BJ (cell line): ENCODE measurements at regions not wholly inside any gene's neighbourhood (a gene's known extent, or its start where the extent isn't known, plus 50 kb on each side); places are given as distances from the start of the nearest gene placed in this dataset.

ENCODE experiments used
- CTCF ChIA-PET: fragments of 350-600 bp; formaldehyde crosslinking; extraction: SDS; loops from one replicate; lab custom pipeline; 2021; ENCODE audit warnings: antibody characterized with exemption, inconsistent platforms; lab: Yijun Ruan, JAX
- POLR2A ChIA-PET: fragments of 300-600 bp; sonication (Branson Sonifier 250); formaldehyde crosslinking; extraction: SDS; loops from one replicate; lab custom pipeline; 2021; ENCODE audit warnings: antibody characterized with exemption; lab: Charles Lee
- DNase-seq: peaks from one replicate; pipeline ENCODE4 v3.0.0-alpha.2; 2011; ENCODE audit warnings: low read depth
- H3K27me3 ChIP-seq: 2 replicates; pipeline ENCODE4 v1.6.0; 2011; ENCODE audit warnings: low read length; ENCODE audit not compliant: control insufficient read depth, insufficient read depth
- H3K36me3 ChIP-seq: 2 replicates; pipeline ENCODE4 v1.5.1; 2011; ENCODE audit warnings: low read length; ENCODE audit not compliant: control insufficient read depth, insufficient read depth
- H3K4me3 ChIP-seq: 2 replicates; pipeline ENCODE4 v1.5.1; 2011; ENCODE audit warnings: low read depth, mild to moderate bottlenecking, control low read depth, low read length
- CTCF ChIP-seq: IDR thresholded peaks from 2 replicates; pipeline ENCODE4 v1.5.1; 2011; ENCODE audit warnings: low read depth, mild to moderate bottlenecking, control low read depth, inconsistent platforms, low read length, moderate library complexity; ENCODE audit not compliant: insufficient read depth

GRCh38 chr4:138869631-138870030 lies 145.9 kb upstream of the NOCT start:
- no peak for DNase-seq
- Histone ChIP-seq H3K4me3 (no peak overlapping the region), H3K27me3 (peaks cover 14% of the 10 kb centered on the region), H3K36me3 (no peaks in the 10 kb centered on the region)
- ChIA-PET POLR2A (interaction anchor here (0.7 kb wide), 1 partner anchor 8 kb away, joined by 27 read pairs; no protein-coding TSS in a partner anchor), CTCF (interaction anchor here (2.5 kb wide), 1 partner anchor 190 kb away, joined by 32 read pairs; no protein-coding TSS in a partner anchor)
- no peak for TF ChIP-seq CTCF

GRCh38 chr4:138869165-138869564 lies 146.4 kb upstream of the NOCT start:
- ChIA-PET POLR2A (interaction anchor here (0.7 kb wide), 1 partner anchor 8 kb away, joined by 27 read pairs; no protein-coding TSS in a partner anchor), CTCF (no interaction called here)
- Histone ChIP-seq H3K4me3 (no peak overlapping the region), H3K36me3 (no peaks in the 10 kb centered on the region), H3K27me3 (peaks cover 12% of the 10 kb centered on the region)
- DNase-seq = no peak
- no peak for TF ChIP-seq CTCF

GRCh38 chr4:138868562-138868961 lies 147.0 kb upstream of the NOCT start:
- Histone ChIP-seq H3K27me3 (peaks cover 10% of the 10 kb centered on the region), H3K36me3 (no peaks in the 10 kb centered on the region), H3K4me3 (no peak overlapping the region)
- TF ChIP-seq CTCF = no peak
- DNase-seq = no peak
- ChIA-PET POLR2A (no interaction called here), CTCF (no interaction called here)

- no peak for DNase-seq
- TF ChIP-seq CTCF = no peak
- Histone ChIP-seq H3K4me3 (no peak overlapping the region), H3K36me3 (no peaks in the 10 kb centered on the region), H3K27me3 (peaks cover 7% of the 10 kb centered on the region)
- ChIA-PET POLR2A (no interaction called here), CTCF (no interaction called here)
Measured at GRCh38 chr4:138867404-138867803, 148.2 kb upstream of the NOCT start.

DNA sequence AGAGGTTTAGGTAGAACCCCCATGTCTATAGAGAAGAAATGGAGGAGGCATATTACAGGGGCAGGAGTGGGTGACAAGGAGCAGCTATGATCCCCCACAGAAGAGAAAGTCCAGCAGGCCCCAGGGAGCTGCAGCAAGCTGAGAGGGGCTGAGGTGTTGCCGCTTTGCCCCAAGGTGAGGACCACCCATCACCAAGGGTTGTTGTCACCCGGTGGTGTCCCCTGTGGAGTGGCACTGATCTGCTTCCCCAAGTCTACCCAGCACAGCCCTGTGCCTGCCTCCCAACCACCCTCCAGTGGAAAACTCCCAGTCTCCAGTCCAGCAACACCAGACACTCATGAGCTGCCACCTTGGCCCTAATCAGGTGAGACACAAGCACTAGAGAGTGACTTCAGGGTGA lies 149.3 kb upstream of the NOCT start:
- Histone ChIP-seq H3K27me3 (peaks cover 4% of the 10 kb centered on the region), H3K36me3 (no peaks in the 10 kb centered on the region), H3K4me3 (no peak overlapping the region)
- CTCF ChIA-PET = interaction anchor here (1.2 kb wide), 1 partner anchor 185 kb away, joined by 3 read pairs; no protein-coding TSS in a partner anchor
- no peak for DNase-seq
- POLR2A ChIA-PET = no interaction called here
- no peak for TF ChIP-seq CTCF
